Activated CD4-positive, alpha-beta T cell treated with anti-CD3 and anti-CD28 coated beads, Interleukin-2, amount 10 ng/mL, durations not matched to agents 24 days and 14 days (primary cell): ENCODE measurements at regions not wholly inside any gene's neighbourhood (a gene's known extent, or its start where the extent isn't known, plus 50 kb on each side); places are given as distances from the start of the nearest gene placed in this dataset.

Experiments
- DNase-seq: peaks from one replicate; pipeline ENCODE4 v3.0.0; 2022
- H3K27ac Mint-ChIP-seq: one replicate; pipeline ENCODE4 v1.8.0; 2022; ENCODE audit warnings: mild to moderate bottlenecking, mixed read lengths
- H3K27me3 Mint-ChIP-seq: one replicate; pipeline ENCODE4 v1.8.0; 2022; ENCODE audit warnings: mixed read lengths
- H3K36me3 Mint-ChIP-seq: one replicate; pipeline ENCODE4 v1.8.0; 2022; ENCODE audit warnings: low read depth, mild to moderate bottlenecking, mixed read lengths
- H3K4me1 Mint-ChIP-seq: one replicate; pipeline ENCODE4 v1.8.0; 2021; ENCODE audit warnings: mixed read lengths
- H3K4me3 Mint-ChIP-seq: one replicate; pipeline ENCODE4 v1.8.0; 2022; ENCODE audit warnings: mild to moderate bottlenecking, moderate library complexity, mixed read lengths
- H3K9me3 Mint-ChIP-seq: one replicate; pipeline ENCODE4 v1.8.0; 2021; ENCODE audit warnings: mixed read lengths
- intact Hi-C: fragments of 100-400 bp; cut with micrococcal nuclease; formaldehyde crosslinking; loops from one replicate; pipeline ENCODE4 v1.15.1; 2023

GRCh38 chr12:85747941-85748495 lies 88.2 kb downstream of the RASSF9 start:
- no peak overlapping the region for H3K4me3 Mint-ChIP-seq
- H3K27ac Mint-ChIP-seq: no peak overlapping the region
- no peaks in the 10 kb centered on the region for H3K4me1 Mint-ChIP-seq
- no peaks in the 10 kb centered on the region for H3K36me3 Mint-ChIP-seq
- H3K9me3 Mint-ChIP-seq: no peaks in the 10 kb centered on the region
- no peak for DNase-seq
- intact Hi-C loops: no loop called here
- no peaks in the 10 kb centered on the region for H3K27me3 Mint-ChIP-seq
